GM04504 (cell line): ENCODE measurements at regions not wholly inside any gene's neighbourhood (a gene's known extent, or its start where the extent isn't known, plus 50 kb on each side); places are given as distances from the start of the nearest gene placed in this dataset.
"Not testable (repeated sequence)": the region's sequence is repeated elsewhere in the genome, so short reads cannot be mapped to it uniquely, and the experiment has no call there.

Experiments used
- DNase-seq: peaks from one replicate; pipeline ENCODE4 v3.0.0-alpha.2; 2012; ENCODE audit warnings: low read depth

- DNase-seq = no peak
Observed at GRCh38 chr13:82206241-82206640, 1676.0 kb downstream of the SLITRK1 start.

GRCh38 chr13:82202398-82202797 lies 1679.9 kb downstream of the SLITRK1 start:
- no peak for DNase-seq

- DNase-seq = no peak
Observed at GRCh38 chr13:82196087-82196486, 1686.2 kb downstream of the SLITRK1 start.

GRCh38 chr13:82187227-82187626 lies 1695.0 kb downstream of the SLITRK1 start:
- DNase-seq = no peak

- DNase-seq = no peak
Observed at GRCh38 chr13:82176751-82177150, 1705.5 kb downstream of the SLITRK1 start.

- DNase-seq = no peak
Observed at GRCh38 chr13:82165396-82166174, 1716.7 kb downstream of the SLITRK1 start.

- not testable (repeated sequence) for DNase-seq
Observed at GRCh38 chr13:82164780-82165395, 1717.4 kb downstream of the SLITRK1 start.

GRCh38 chr13:82147526-82147925 lies 1734.7 kb downstream of the SLITRK1 start:
- DNase-seq = no peak

- DNase-seq = no peak
Observed at GRCh38 chr13:82136880-82137279, 1745.4 kb downstream of the SLITRK1 start.

GRCh38 chr13:82129281-82129680 lies 1753.0 kb downstream of the SLITRK1 start:
- no peak for DNase-seq

GRCh38 chr13:82118589-82118988 lies 1763.7 kb downstream of the SLITRK1 start:
- DNase-seq = no peak

- DNase-seq = no peak
Observed at GRCh38 chr13:82116422-82116989, 1765.8 kb downstream of the SLITRK1 start.

GRCh38 chr13:82115391-82115790 lies 1766.9 kb downstream of the SLITRK1 start:
- no peak for DNase-seq

- DNase-seq = no peak
Observed at GRCh38 chr13:82096256-82096655, 1755.3 kb upstream of the SPRY2 start.

GRCh38 chr13:82092312-82092711 lies 1751.4 kb upstream of the SPRY2 start:
- DNase-seq = no peak

- no peak for DNase-seq
Observed at GRCh38 chr13:82088781-82089180, 1747.9 kb upstream of the SPRY2 start.

- DNase-seq = no peak
Observed at GRCh38 chr13:82076496-82076895, 1735.6 kb upstream of the SPRY2 start.

- no peak for DNase-seq
Observed at GRCh38 chr13:82070416-82070815, 1729.5 kb upstream of the SPRY2 start.

GRCh38 chr13:82062772-82063171 lies 1721.8 kb upstream of the SPRY2 start:
- DNase-seq = no peak

GRCh38 chr13:82058364-82058763 lies 1717.4 kb upstream of the SPRY2 start:
- DNase-seq = no peak

GRCh38 chr13:82045316-82045715 lies 1704.4 kb upstream of the SPRY2 start:
- not testable (repeated sequence) for DNase-seq

- no peak for DNase-seq
Observed at GRCh38 chr13:82036602-82037001, 1695.7 kb upstream of the SPRY2 start.

- no peak for DNase-seq
Observed at GRCh38 chr13:82011355-82011754, 1670.4 kb upstream of the SPRY2 start.
